Hepatocyte (in vitro differentiated cells): ENCODE measurements at regions not wholly inside any gene's neighbourhood (a gene's known extent, or its start where the extent isn't known, plus 50 kb on each side); places are given as distances from the start of the nearest gene placed in this dataset.

Experiments
- DNase-seq: peaks from one replicate; pipeline ENCODE4 v3.0.0-alpha.2; 2016; ENCODE audit warnings: low spot score
- H2AFZ ChIP-seq: fragments of 200-600 bp; sonication (generic); 2 replicates; pipeline ENCODE4 v1.6.0; 2016; ENCODE audit warnings: antibody characterized with exemption, mild to moderate bottlenecking
- H3K27ac ChIP-seq: fragments of 200-600 bp; sonication (generic); 2 replicates; pipeline ENCODE4 v1.5.1; 2016; ENCODE audit warnings: mild to moderate bottlenecking
- H3K27me3 ChIP-seq: fragments of 200-600 bp; sonication (generic); 2 replicates; pipeline ENCODE4 v1.6.1; 2016
- H3K36me3 ChIP-seq: fragments of 200-600 bp; sonication (generic); replicated peaks from 2 replicates; pipeline ENCODE4 v1.5.1; 2016; ENCODE audit warnings: low read depth; ENCODE audit not compliant: insufficient read depth
- H3K4me1 ChIP-seq: fragments of 200-600 bp; sonication (generic); 2 replicates; pipeline ENCODE4 v1.5.1; 2016; ENCODE audit warnings: mild to moderate bottlenecking, moderate library complexity; ENCODE audit not compliant: insufficient read depth
- H3K4me2 ChIP-seq: fragments of 200-600 bp; sonication (generic); 2 replicates; pipeline ENCODE4 v1.6.0; 2016
- H3K4me3 ChIP-seq: fragments of 200-600 bp; sonication (generic); 2 replicates; pipeline ENCODE4 v1.5.1; 2016; ENCODE audit warnings: mild to moderate bottlenecking
- H3K79me2 ChIP-seq: fragments of 200-600 bp; sonication (generic); 2 replicates; pipeline ENCODE4 v1.6.0; 2017; ENCODE audit warnings: mild to moderate bottlenecking
- H3K9me2 ChIP-seq: fragments of 200-600 bp; sonication (generic); replicated peaks from 2 replicates; pipeline ENCODE4 v1.6.0; 2017; ENCODE audit warnings: mild to moderate bottlenecking; ENCODE audit not compliant: insufficient read depth
- H3K9me3 ChIP-seq: fragments of 200-600 bp; sonication (generic); 2 replicates; pipeline ENCODE4 v1.5.1; 2016; ENCODE audit warnings: low read depth, mild to moderate bottlenecking
- H4K20me1 ChIP-seq: fragments of 200-600 bp; sonication (generic); 2 replicates; pipeline ENCODE4 v1.6.0; 2016; ENCODE audit warnings: mild to moderate bottlenecking; ENCODE audit not compliant: insufficient read depth, poor library complexity, severe bottlenecking
- CTCF ChIP-seq: fragments of 200-600 bp; sonication (generic); IDR thresholded peaks from 2 replicates; pipeline ENCODE4 v1.5.1; 2016; ENCODE audit warnings: antibody characterized with exemption, mild to moderate bottlenecking; ENCODE audit not compliant: poor library complexity
- EZH2 ChIP-seq: fragments of 200-600 bp; sonication (generic); IDR thresholded peaks from 2 replicates; pipeline ENCODE4 v1.6.1; 2016; ENCODE audit warnings: antibody characterized with exemption, mild to moderate bottlenecking, borderline replicate concordance
- EZH2phosphoT487 ChIP-seq: fragments of 200-600 bp; sonication (generic); IDR thresholded peaks from one replicate; pipeline ENCODE4 v1.6.1; 2018; ENCODE audit warnings: antibody characterized with exemption, mild to moderate bottlenecking, low read depth, moderate library complexity; ENCODE audit not compliant: unreplicated experiment, severe bottlenecking
- WGBS: methylation state at CpG from one replicate; pipeline ENCODE4 v1.1.6; 2016; ENCODE audit warnings: low lambda C conversion rate; ENCODE audit errors: missing lambda C conversion rate; 5-methylcytosine and 5-hydroxymethylcytosine counted together

- Histone ChIP-seq H3K27ac (no peak overlapping the region), H3K79me2 (no peaks in the 10 kb centered on the region), H3K4me2 (no peak overlapping the region), H3K27me3 (no peaks in the 10 kb centered on the region), H3K9me3 (no peaks in the 10 kb centered on the region), H3K9me2 (no peaks in the 10 kb centered on the region), H3K4me1 (no peaks in the 10 kb centered on the region), H4K20me1 (no peaks in the 10 kb centered on the region), H3K36me3 (no peaks in the 10 kb centered on the region), H3K4me3 (no peak overlapping the region), H2AFZ (no peak overlapping the region)
- no peak for TF ChIP-seq CTCF
- no peak for DNase-seq
- WGBS = 63% methylated on average over 3 of the region's 3 CpGs
Observed at GRCh38 chr19:29294343-29294811, 81.4 kb upstream of the UQCRFS1 start.

DNA sequence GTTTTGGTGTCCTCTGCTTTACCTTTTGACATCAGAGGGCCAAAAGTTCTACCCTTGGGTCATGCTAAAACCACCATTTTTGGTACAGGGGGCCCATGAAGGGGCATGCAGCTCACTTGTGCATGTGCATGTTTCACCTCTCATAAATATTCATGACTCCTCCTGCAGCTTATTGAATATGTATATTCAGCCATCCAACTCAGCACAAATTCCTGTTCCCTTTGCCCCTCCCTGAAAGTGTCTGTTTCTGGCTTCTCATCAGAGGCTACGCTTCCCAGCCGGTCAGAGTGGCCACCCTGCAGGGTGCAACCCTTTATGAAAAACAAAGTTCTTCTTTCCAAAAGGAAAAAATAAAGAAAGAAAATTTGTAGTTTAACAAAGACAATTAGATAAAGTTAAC, 82.3 kb upstream of the UQCRFS1 start:
- Histone ChIP-seq H3K79me2 (no peaks in the 10 kb centered on the region), H3K27ac (no peak overlapping the region), H3K4me1 (no peaks in the 10 kb centered on the region), H4K20me1 (no peaks in the 10 kb centered on the region), H3K4me3 (no peak overlapping the region), H3K27me3 (no peaks in the 10 kb centered on the region), H3K9me3 (no peaks in the 10 kb centered on the region), H2AFZ (no peak overlapping the region), H3K36me3 (no peaks in the 10 kb centered on the region), H3K9me2 (no peaks in the 10 kb centered on the region), H3K4me2 (no peak overlapping the region)
- DNase-seq = no peak
- TF ChIP-seq CTCF (no peak), EZH2phosphoT487 (no peak), EZH2 (no peak)
- WGBS = 71% methylated on average over 2 of the region's 2 CpGs

DNA sequence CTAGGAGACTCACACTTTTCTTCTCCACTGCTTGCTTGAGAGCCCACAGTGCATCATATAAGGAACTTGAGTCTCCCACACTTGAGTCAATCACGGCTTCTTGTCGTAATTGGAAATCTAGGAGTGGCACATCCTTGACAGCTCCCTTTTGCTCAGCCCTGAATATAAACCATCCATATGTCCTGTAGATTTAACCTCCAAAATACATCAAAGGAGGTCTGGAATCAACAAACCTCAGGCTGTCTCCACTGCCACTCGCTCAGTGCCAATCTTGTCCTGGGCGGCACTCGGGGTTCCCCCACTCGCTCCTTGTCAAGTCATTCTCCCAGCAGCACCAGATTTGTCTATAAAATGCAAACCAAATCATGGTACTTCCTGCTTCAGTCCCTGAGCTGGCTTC, 84.4 kb upstream of the UQCRFS1 start:
- 84% methylated on average over 6 of the region's 6 CpGs for WGBS
- no peaks in the 10 kb centered on the region for H3K9me3 ChIP-seq
- no peaks in the 10 kb centered on the region for H3K79me2 ChIP-seq
- no peak for DNase-seq
- H3K36me3 ChIP-seq = no peaks in the 10 kb centered on the region
- no peaks in the 10 kb centered on the region for H4K20me1 ChIP-seq
- TF ChIP-seq CTCF (no peak), EZH2phosphoT487 (no peak), EZH2 (no peak)
- H2AFZ ChIP-seq = no peak overlapping the region
- no peaks in the 10 kb centered on the region for H3K4me1 ChIP-seq
- no peaks in the 10 kb centered on the region for H3K9me2 ChIP-seq
- no peaks in the 10 kb centered on the region for H3K27me3 ChIP-seq
- H3K4me2 ChIP-seq = no peak overlapping the region
- no peak overlapping the region for H3K4me3 ChIP-seq
- H3K27ac ChIP-seq = no peak overlapping the region
